DND-41 (cell line): ENCODE measurements at regions not wholly inside any gene's neighbourhood (a gene's known extent, or its start where the extent isn't known, plus 50 kb on each side); places are given as distances from the start of the nearest gene placed in this dataset.

ENCODE experiments used
- ATAC-seq: fragments of 200-7000 bp; cut with Tn5 transposase; 3 replicates; pipeline ENCODE4 v1.9.1; 2021; ENCODE audit warnings: low read depth; ENCODE audit not compliant: insufficient read depth
- DNase-seq: peaks from one replicate; pipeline ENCODE4 v3.0.0-alpha.2; 2020
- H2AFZ ChIP-seq: 2 replicates; pipeline ENCODE4 v1.6.0; 2012; ENCODE audit warnings: low read depth, low read length
- H3K27ac ChIP-seq: 2 replicates; pipeline ENCODE4 v1.5.1; 2012; ENCODE audit warnings: low read length, inconsistent platforms
- H3K27me3 ChIP-seq: fragments of 200-600 bp; sonication (generic); 2 replicates; pipeline ENCODE4 v1.6.0; 2012; ENCODE audit warnings: low read length, mild to moderate bottlenecking, inconsistent platforms; ENCODE audit not compliant: insufficient read depth, poor library complexity
- H3K36me3 ChIP-seq: 2 replicates; pipeline ENCODE4 v1.5.1; 2012; ENCODE audit warnings: low read length, inconsistent platforms; ENCODE audit not compliant: insufficient read depth
- H3K4me1 ChIP-seq: 2 replicates; pipeline ENCODE4 v1.5.1; 2012; ENCODE audit warnings: mild to moderate bottlenecking, low read length; ENCODE audit not compliant: insufficient read depth
- H3K4me2 ChIP-seq: 2 replicates; pipeline ENCODE4 v1.6.0; 2012; ENCODE audit warnings: mild to moderate bottlenecking, moderate library complexity, low read length, inconsistent platforms; ENCODE audit not compliant: insufficient read depth
- H3K4me3 ChIP-seq, 2 experiments: fragments of 200-600 bp in 1 of 2; shearing (Covaris generic) in 1 of 2; 2 replicates each; pipeline ENCODE4 v1.5.1; 2012 to 2016; ENCODE audit warnings: inconsistent platforms in 2 of 2, low read length in 2 of 2, mild to moderate bottlenecking in 2 of 2, low read depth in 1 of 2, moderate library complexity in 1 of 2
- H3K79me2 ChIP-seq: 2 replicates; pipeline ENCODE4 v1.6.0; 2012; ENCODE audit warnings: low read length, inconsistent platforms; ENCODE audit not compliant: insufficient read depth
- H3K9ac ChIP-seq: 2 replicates; pipeline ENCODE4 v1.6.0; 2012; ENCODE audit warnings: low read depth, mild to moderate bottlenecking, inconsistent platforms, low read length, moderate library complexity
- H3K9me3 ChIP-seq: 2 replicates; pipeline ENCODE4 v1.5.1; 2012; ENCODE audit warnings: low read length, moderate library complexity, mild to moderate bottlenecking, inconsistent platforms; ENCODE audit not compliant: insufficient read depth, severe bottlenecking
- H4K20me1 ChIP-seq: 2 replicates; pipeline ENCODE4 v1.6.0; 2012; ENCODE audit warnings: low read length; ENCODE audit not compliant: insufficient read depth
- CTCF ChIP-seq: IDR thresholded peaks from 2 replicates; pipeline ENCODE4 v1.5.1; 2012; ENCODE audit warnings: borderline replicate concordance, low read length, moderate library complexity, mild to moderate bottlenecking; ENCODE audit not compliant: poor library complexity, severe bottlenecking; ENCODE audit errors: extremely low read depth
- EZH2 ChIP-seq: IDR thresholded peaks from 3 replicates; pipeline ENCODE4 v1.6.1; 2012; ENCODE audit warnings: borderline replicate concordance, low read depth, mild to moderate bottlenecking, moderate library complexity, low read length, inconsistent platforms; ENCODE audit not compliant: severe bottlenecking

GRCh38 chr10:3672220-3672619 lies 112.8 kb downstream of the KLF6 start:
- H3K79me2 ChIP-seq, result no peaks in the 10 kb centered on the region
- H2AFZ ChIP-seq, result no peak overlapping the region
- no peak overlapping the region for H3K4me2 ChIP-seq
- no peak overlapping the region for H3K4me3 ChIP-seq
- H3K36me3 ChIP-seq, result no peaks in the 10 kb centered on the region
- ATAC-seq (no peak), DNase-seq (no peak)
- no peaks in the 10 kb centered on the region for H3K27me3 ChIP-seq
- H4K20me1 ChIP-seq, result no peaks in the 10 kb centered on the region
- H3K27ac ChIP-seq, result no peak overlapping the region
- no peaks in the 10 kb centered on the region for H3K9me3 ChIP-seq
- peaks cover 22% of the 10 kb centered on the region for H3K4me1 ChIP-seq
- no peak for TF ChIP-seq CTCF
- no peak for TF ChIP-seq EZH2
- no peak overlapping the region for H3K9ac ChIP-seq

- ATAC-seq (no peak), DNase-seq (no peak)
- no peak overlapping the region for H3K27ac ChIP-seq
- H3K9me3 ChIP-seq, result no peaks in the 10 kb centered on the region
- no peak overlapping the region for H3K4me2 ChIP-seq
- no peaks in the 10 kb centered on the region for H3K27me3 ChIP-seq
- H3K36me3 ChIP-seq, result no peaks in the 10 kb centered on the region
- TF ChIP-seq CTCF (no peak), EZH2 (no peak)
- H3K4me3 ChIP-seq, result no peak overlapping the region
- no peaks in the 10 kb centered on the region for H4K20me1 ChIP-seq
- no peaks in the 10 kb centered on the region for H3K79me2 ChIP-seq
- peak overlapping the region; percentile 21; the same call in 1 of the 2 replicates for H2AFZ ChIP-seq
- H3K9ac ChIP-seq, result no peak overlapping the region
- peaks cover 30% of the 10 kb centered on the region for H3K4me1 ChIP-seq
These were observed 113.5 kb downstream of the KLF6 start for GRCh38 chr10:3671386-3671955.

- peak overlapping the region; percentile 30; the same call in 1 of the 2 replicates for H3K9ac ChIP-seq
- no peaks in the 10 kb centered on the region for H3K36me3 ChIP-seq
- H2AFZ ChIP-seq, result peak overlapping the region; percentile 61
- H3K9me3 ChIP-seq, result no peaks in the 10 kb centered on the region
- DNase-seq, result no peak
- H3K27me3 ChIP-seq, result no peaks in the 10 kb centered on the region
- peak overlapping the region; percentile 52; the same call in 1 of the 2 replicates for H3K4me2 ChIP-seq
- ATAC-seq, result peak; percentile 67
- H3K4me1 ChIP-seq, result peaks cover 37% of the 10 kb centered on the region
- no peaks in the 10 kb centered on the region for H3K79me2 ChIP-seq
- H4K20me1 ChIP-seq, result no peaks in the 10 kb centered on the region
- no peak overlapping the region for H3K4me3 ChIP-seq
- peak overlapping the region; percentile 65 for H3K27ac ChIP-seq
- TF ChIP-seq CTCF (no peak), EZH2 (no peak)
These were observed 116.1 kb downstream of the KLF6 start for GRCh38 chr10:3668966-3669330.
